Liver (tissue), 2 donors: ENCODE measurements at regions not wholly inside any gene's neighbourhood (a gene's known extent, or its start where the extent isn't known, plus 50 kb on each side); places are given as distances from the start of the nearest gene placed in this dataset.

ENCODE experiments used
- RAD21 ChIP-seq, 2 donors: IDR thresholded peaks; 2 replicates each; pipeline ENCODE4 v1.6.1; 2016; ENCODE audit warnings: antibody characterized with exemption in 2 of 2, mild to moderate bottlenecking in 2 of 2
- RXRA ChIP-seq, 2 donors: IDR thresholded peaks; 2 replicates each; pipeline ENCODE4 v1.6.1; 2017 to 2018; ENCODE audit warnings: antibody characterized with exemption in 2 of 2, mild to moderate bottlenecking in 1 of 2
- donor health status: healthy.

GRCh38 chr18:28916456-28916855 is 739.5 kb upstream of the CDH2 start:
- TF ChIP-seq RXRA (IDR thresholded peaks at IDR 0.05) (no peak), RAD21 (IDR thresholded peaks at IDR 0.05) (no peak)
